ENCODE measurements at regions not wholly inside any gene's neighbourhood (a gene's known extent, or its start where the extent isn't known, plus 50 kb on each side); places are given as distances from the start of the nearest gene placed in this dataset.

DNA sequence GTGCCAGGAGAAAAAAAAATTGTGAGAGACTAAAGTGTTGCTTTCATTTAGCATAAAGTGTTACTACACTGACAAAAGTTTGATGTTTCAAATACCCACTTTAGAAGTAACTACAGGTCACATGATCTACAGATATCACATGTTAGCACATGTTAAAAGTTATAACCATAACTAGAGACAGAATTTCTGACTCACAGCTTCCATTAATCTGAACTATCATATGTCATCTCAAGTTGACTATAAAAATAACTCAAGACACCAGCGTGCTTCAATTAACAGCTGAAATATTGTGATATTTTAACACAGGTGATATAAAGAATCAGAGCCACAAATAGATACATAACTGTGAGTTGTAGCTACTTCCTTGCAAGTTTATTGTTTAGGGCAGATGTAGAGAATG is 591.5 kb upstream of the PITX2 start:
- FAIRE-seq: no peak
- intact Hi-C loops (cut with micrococcal nuclease) (no loop called here), in situ Hi-C loops (cut with MboI) (no loop called here)
- TF ChIP-seq, protein P1, sequence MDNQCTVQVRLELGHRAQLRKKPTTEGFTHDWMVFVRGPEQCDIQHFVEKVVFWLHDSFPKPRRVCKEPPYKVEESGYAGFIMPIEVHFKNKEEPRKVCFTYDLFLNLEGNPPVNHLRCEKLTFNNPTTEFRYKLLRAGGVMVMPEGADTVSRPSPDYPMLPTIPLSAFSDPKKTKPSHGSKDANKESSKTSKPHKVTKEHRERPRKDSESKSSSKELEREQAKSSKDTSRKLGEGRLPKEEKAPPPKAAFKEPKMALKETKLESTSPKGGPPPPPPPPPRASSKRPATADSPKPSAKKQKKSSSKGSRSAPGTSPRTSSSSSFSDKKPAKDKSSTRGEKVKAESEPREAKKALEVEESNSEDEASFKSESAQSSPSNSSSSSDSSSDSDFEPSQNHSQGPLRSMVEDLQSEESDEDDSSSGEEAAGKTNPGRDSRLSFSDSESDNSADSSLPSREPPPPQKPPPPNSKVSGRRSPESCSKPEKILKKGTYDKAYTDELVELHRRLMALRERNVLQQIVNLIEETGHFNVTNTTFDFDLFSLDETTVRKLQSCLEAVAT (IDR thresholded peaks at IDR 0.05): no peak
- TF ChIP-seq SMARCE1 (IDR thresholded peaks at IDR 0.05): no peak
- TF ChIP-seq POLR2H (tag; IDR thresholded peaks at IDR 0.05; ENCODE audit: low read depth): no peak
- TF ChIP-seq, protein P2, sequence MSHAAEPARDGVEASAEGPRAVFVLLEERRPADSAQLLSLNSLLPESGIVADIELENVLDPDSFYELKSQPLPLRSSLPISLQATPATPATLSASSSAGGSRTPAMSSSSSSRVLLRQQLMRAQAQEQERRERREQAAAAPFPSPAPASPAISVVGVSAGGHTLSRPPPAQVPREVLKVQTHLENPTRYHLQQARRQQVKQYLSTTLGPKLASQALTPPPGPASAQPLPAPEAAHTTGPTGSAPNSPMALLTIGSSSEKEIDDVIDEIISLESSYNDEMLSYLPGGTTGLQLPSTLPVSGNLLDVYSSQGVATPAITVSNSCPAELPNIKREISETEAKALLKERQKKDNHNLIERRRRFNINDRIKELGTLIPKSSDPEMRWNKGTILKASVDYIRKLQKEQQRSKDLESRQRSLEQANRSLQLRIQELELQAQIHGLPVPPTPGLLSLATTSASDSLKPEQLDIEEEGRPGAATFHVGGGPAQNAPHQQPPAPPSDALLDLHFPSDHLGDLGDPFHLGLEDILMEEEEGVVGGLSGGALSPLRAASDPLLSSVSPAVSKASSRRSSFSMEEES (CRISPR knock-in tag; IDR thresholded peaks at IDR 0.05): peak; percentile 34
- no peak for TF ChIP-seq ZBTB1 (CRISPR knock-in tag; IDR thresholded peaks at IDR 0.05; ENCODE audit: borderline replicate concordance, low read depth)
- TF ChIP-seq, protein P3, sequence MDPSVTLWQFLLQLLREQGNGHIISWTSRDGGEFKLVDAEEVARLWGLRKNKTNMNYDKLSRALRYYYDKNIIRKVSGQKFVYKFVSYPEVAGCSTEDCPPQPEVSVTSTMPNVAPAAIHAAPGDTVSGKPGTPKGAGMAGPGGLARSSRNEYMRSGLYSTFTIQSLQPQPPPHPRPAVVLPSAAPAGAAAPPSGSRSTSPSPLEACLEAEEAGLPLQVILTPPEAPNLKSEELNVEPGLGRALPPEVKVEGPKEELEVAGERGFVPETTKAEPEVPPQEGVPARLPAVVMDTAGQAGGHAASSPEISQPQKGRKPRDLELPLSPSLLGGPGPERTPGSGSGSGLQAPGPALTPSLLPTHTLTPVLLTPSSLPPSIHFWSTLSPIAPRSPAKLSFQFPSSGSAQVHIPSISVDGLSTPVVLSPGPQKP (CRISPR knock-in tag; IDR thresholded peaks at IDR 0.05): no peak
- no peak for TF ChIP-seq NFYB (IDR thresholded peaks at IDR 0.05; ENCODE audit: extremely low read depth, insufficient read length)
- no peak for TF ChIP-seq SIN3A (IDR thresholded peaks at IDR 0.05; ENCODE audit: borderline replicate concordance in 2 of 2, control insufficient read depth in 1 of 2, low read depth in 2 of 2, low read length in 2 of 2)
- WGBS (ENCODE audit: insufficient coverage, low coverage, missing lambda C conversion rate): 14% methylated on average over 1 of the region's 1 CpG
- Histone ChIP-seq H3K27me3 (ENCODE audit: control insufficient read depth in 2 of 2, insufficient read depth in 2 of 2, low read length in 2 of 2) (no peaks in the 10 kb centered on the region), H4K20me1 (replicated peaks; ENCODE audit: control insufficient read depth, insufficient read depth, low read length) (no peaks in the 10 kb centered on the region), H3K27ac (ENCODE audit: extremely low read depth, low read depth, low read length) (no peak overlapping the region), H3K9ac (ENCODE audit: insufficient read depth in 1 of 2, low read depth in 2 of 2, low read length in 2 of 2) (no peak overlapping the region), H3K4me2 (ENCODE audit: insufficient read depth, low read length) (no peak overlapping the region), H3K79me2 (ENCODE audit: control insufficient read depth, insufficient read depth, low read length) (no peaks in the 10 kb centered on the region), H3K4me1 (replicated peaks in 1 of 2; ENCODE audit: control insufficient read depth in 2 of 2, insufficient read depth in 2 of 2, low read length in 2 of 2) (no peaks in the 10 kb centered on the region), H3K9me1 (ENCODE audit: control insufficient read depth, insufficient read depth, low read length) (no peaks in the 10 kb centered on the region), H3K4me3 (no peak overlapping the region), H3K36me3 (ENCODE audit: control insufficient read depth, insufficient read depth, low read length) (no peaks in the 10 kb centered on the region), H2AFZ (ENCODE audit: low read depth, low read length) (no peak overlapping the region), H3K9me3 (replicated peaks; ENCODE audit: control insufficient read depth, insufficient read depth, low read depth, low read length) (no peaks in the 10 kb centered on the region)
- DNase-seq (ENCODE audit: extremely low read depth in 1 of 4, low spot score in 3 of 4): no peak
- no peak for ATAC-seq
- POLR2A ChIA-PET: no interaction called here
- BruUV-seq (replicated peaks): no TSS peak
- CTCF ChIA-PET (ENCODE audit: low intra/inter-chr PET ratio): no interaction called here
